Neuronal stem cell (in vitro differentiated cells): ENCODE measurements at regions not wholly inside any gene's neighbourhood (a gene's known extent, or its start where the extent isn't known, plus 50 kb on each side); places are given as distances from the start of the nearest gene placed in this dataset.

ENCODE experiments used
- DNase-seq: peaks from one replicate; pipeline ENCODE4 v3.0.0-alpha.2; 2013; ENCODE audit warnings: low spot score
- H2AFZ ChIP-seq: one replicate; pipeline ENCODE4 v1.6.1; 2013; ENCODE audit warnings: mild to moderate bottlenecking, low read length, inconsistent platforms
- H2AK5ac ChIP-seq: 2 replicates; pipeline ENCODE4 v1.6.1; 2013; ENCODE audit warnings: low read depth, mild to moderate bottlenecking, inconsistent platforms, low read length, moderate library complexity, mixed read lengths
- H2BK120ac ChIP-seq: 2 replicates; pipeline ENCODE4 v1.6.1; 2013; ENCODE audit warnings: low read depth, mild to moderate bottlenecking, inconsistent platforms, low read length, moderate library complexity, mixed read lengths
- H2BK12ac ChIP-seq: one replicate; pipeline ENCODE4 v1.6.1; 2013; ENCODE audit warnings: low read length, inconsistent platforms
- H2BK15ac ChIP-seq: 2 replicates; pipeline ENCODE4 v1.6.1; 2013; ENCODE audit warnings: mild to moderate bottlenecking, low read length, inconsistent platforms, mixed read lengths
- H2BK5ac ChIP-seq: one replicate; pipeline ENCODE4 v1.6.1; 2013; ENCODE audit warnings: inconsistent platforms, mild to moderate bottlenecking, low read length, moderate library complexity
- H3K14ac ChIP-seq: one replicate; pipeline ENCODE4 v1.6.1; 2013; ENCODE audit warnings: low read length, inconsistent platforms
- H3K18ac ChIP-seq: 2 replicates; pipeline ENCODE4 v1.6.1; 2013; ENCODE audit warnings: low read length, inconsistent platforms
- H3K23ac ChIP-seq: 2 replicates; pipeline ENCODE4 v1.6.1; 2013; ENCODE audit warnings: low read depth, mild to moderate bottlenecking, mixed read lengths, low read length, inconsistent platforms; ENCODE audit not compliant: poor library complexity
- H3K27ac ChIP-seq: replicated peaks from 3 replicates; pipeline ENCODE4 v1.5.1; 2013; ENCODE audit warnings: low read length, inconsistent platforms
- H3K27me3 ChIP-seq, 3 experiments: 2 replicates each; pipeline ENCODE4 v1.6.1; 2013; ENCODE audit warnings: low read length in 3 of 3, mild to moderate bottlenecking in 2 of 3, inconsistent platforms in 1 of 3, low read depth in 1 of 3, mixed read lengths in 1 of 3, moderate library complexity in 1 of 3; ENCODE audit not compliant: control insufficient read depth in 3 of 3, insufficient read depth in 3 of 3
- H3K36me3 ChIP-seq, 2 donors: replicated peaks in 1 of 2; 2 replicates each; pipeline ENCODE4 v1.6.1; 2013; ENCODE audit warnings: low read length in 2 of 2; ENCODE audit not compliant: control insufficient read depth in 2 of 2, insufficient read depth in 2 of 2
- H3K4ac ChIP-seq: 2 replicates; pipeline ENCODE4 v1.6.1; 2013; ENCODE audit warnings: inconsistent platforms, mild to moderate bottlenecking, low read length, moderate library complexity
- H3K4me1 ChIP-seq, 2 donors: 1 replicate in 1 of 2; 2 replicates in 1 of 2; pipeline ENCODE4 v1.6.1; 2013; ENCODE audit warnings: low read length in 2 of 2, low read depth in 1 of 2; ENCODE audit not compliant: control insufficient read depth in 2 of 2, insufficient read depth in 1 of 2
- H3K4me2 ChIP-seq: one replicate; pipeline ENCODE4 v1.6.1; 2013; ENCODE audit warnings: mild to moderate bottlenecking, low read length, inconsistent platforms; ENCODE audit not compliant: insufficient read depth, poor library complexity, severe bottlenecking
- H3K4me3 ChIP-seq, 2 donors: 2 replicates each; pipeline ENCODE4 v1.5.1; 2013; ENCODE audit warnings: low read length in 2 of 2, mild to moderate bottlenecking in 2 of 2, inconsistent platforms in 1 of 2, moderate library complexity in 1 of 2
- H3K79me1 ChIP-seq: one replicate; pipeline ENCODE4 v1.6.1; 2013; ENCODE audit warnings: low read depth, mild to moderate bottlenecking, inconsistent platforms, low read length, moderate library complexity
- H3K9ac ChIP-seq: one replicate; pipeline ENCODE4 v1.6.1; 2013; ENCODE audit warnings: mild to moderate bottlenecking, low read depth, low read length, inconsistent platforms; ENCODE audit not compliant: poor library complexity
- H3K9me3 ChIP-seq, 2 donors: replicated peaks in 1 of 2; 2 replicates each; pipeline versions ENCODE3 to v1.6.1; 2013; ENCODE audit warnings: low read length in 2 of 2, mild to moderate bottlenecking in 2 of 2, inconsistent platforms in 1 of 2, low read depth in 1 of 2, mixed read lengths in 1 of 2, moderate library complexity in 1 of 2; ENCODE audit not compliant: control insufficient read depth in 2 of 2, insufficient read depth in 1 of 2
- H4K8ac ChIP-seq: one replicate; pipeline ENCODE4 v1.6.1; 2013; ENCODE audit warnings: low read depth, mild to moderate bottlenecking, inconsistent platforms, low read length, moderate library complexity
- H4K91ac ChIP-seq: one replicate; pipeline ENCODE4 v1.6.1; 2013; ENCODE audit warnings: low read length, low read depth, mild to moderate bottlenecking, inconsistent platforms; ENCODE audit not compliant: poor library complexity
- WGBS, 2 donors: extraction: QIAGEN DNeasy Blood & Tissue Kit; methylation state at CpG; one replicate each; pipeline ENCODE4 v1.1.7; 2013; ENCODE audit warnings: missing lambda C conversion rate in 2 of 2, mixed read lengths in 1 of 2; ENCODE audit not compliant: insufficient read length in 2 of 2, insufficient replicate concordance in 1 of 2; ENCODE audit errors: extremely low coverage in 2 of 2; 5-methylcytosine and 5-hydroxymethylcytosine counted together

DNA sequence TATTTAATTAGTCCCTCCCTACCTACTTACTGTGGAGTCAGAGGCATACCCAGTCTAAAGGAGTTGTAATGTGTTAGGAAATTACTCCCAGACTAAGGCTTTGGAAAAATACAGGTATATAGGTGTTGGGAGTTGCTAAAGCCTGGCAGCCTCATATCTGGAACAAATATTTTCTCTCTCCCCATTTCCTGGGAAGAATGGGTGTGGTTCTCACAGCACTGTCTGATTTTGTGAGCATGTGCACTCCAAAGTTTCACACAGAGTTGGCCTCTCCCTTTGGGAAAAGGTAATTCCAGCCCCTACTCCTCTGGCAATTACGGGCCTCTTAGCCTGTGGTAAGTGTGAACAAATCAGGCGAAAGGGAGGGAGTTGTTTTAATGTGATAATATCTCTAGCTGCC is 187.0 kb downstream of the MID1IP1 start:
- H3K14ac ChIP-seq = no peak overlapping the region
- H3K36me3 ChIP-seq = no peaks in the 10 kb centered on the region
- no peaks in the 10 kb centered on the region for H3K27me3 ChIP-seq
- DNase-seq = no peak
- no peaks in the 10 kb centered on the region for H3K79me1 ChIP-seq
- no peak overlapping the region for H3K4me2 ChIP-seq
- no peak overlapping the region for H3K4ac ChIP-seq
- WGBS, 2 donors = no CpG with 5 or more reads among the region's 2 CpGs
- H3K18ac ChIP-seq = no peak overlapping the region
- H3K23ac ChIP-seq = no peak overlapping the region
- H4K91ac ChIP-seq = no peak overlapping the region
- no peaks in the 10 kb centered on the region for H3K9me3 ChIP-seq
- no peak overlapping the region for H2BK15ac ChIP-seq
- no peak overlapping the region for H2AK5ac ChIP-seq
- no peak overlapping the region for H2BK12ac ChIP-seq
- no peak overlapping the region for H2BK120ac ChIP-seq
- H3K4me1 ChIP-seq = no peaks in the 10 kb centered on the region
- no peak overlapping the region for H2BK5ac ChIP-seq
- H3K4me3 ChIP-seq = no peak overlapping the region
- no peak overlapping the region for H3K27ac ChIP-seq
- H3K9ac ChIP-seq = no peak overlapping the region
- H4K8ac ChIP-seq = no peak overlapping the region
- no peak overlapping the region for H2AFZ ChIP-seq

GRCh38 chrX:38989076-38989475 is 187.8 kb downstream of the MID1IP1 start:
- Histone ChIP-seq H3K9me3 (no peaks in the 10 kb centered on the region), H3K18ac (no peak overlapping the region), H3K27ac (no peak overlapping the region), H3K9ac (no peak overlapping the region), H3K4me1 (no peaks in the 10 kb centered on the region), H3K4ac (no peak overlapping the region), H3K27me3 (no peaks in the 10 kb centered on the region), H2AK5ac (no peak overlapping the region), H2AFZ (no peak overlapping the region), H2BK12ac (no peak overlapping the region), H2BK15ac (no peak overlapping the region), H3K23ac (no peak overlapping the region), H3K4me3 (no peak overlapping the region), H2BK5ac (no peak overlapping the region), H4K8ac (no peak overlapping the region), H3K14ac (no peak overlapping the region), H3K36me3 (no peaks in the 10 kb centered on the region), H3K4me2 (no peak overlapping the region), H3K79me1 (no peaks in the 10 kb centered on the region), H4K91ac (no peak overlapping the region), H2BK120ac (no peak overlapping the region)
- WGBS, 2 donors = no CpG with 5 or more reads among the region's 1 CpG
- no peak for DNase-seq

DNA sequence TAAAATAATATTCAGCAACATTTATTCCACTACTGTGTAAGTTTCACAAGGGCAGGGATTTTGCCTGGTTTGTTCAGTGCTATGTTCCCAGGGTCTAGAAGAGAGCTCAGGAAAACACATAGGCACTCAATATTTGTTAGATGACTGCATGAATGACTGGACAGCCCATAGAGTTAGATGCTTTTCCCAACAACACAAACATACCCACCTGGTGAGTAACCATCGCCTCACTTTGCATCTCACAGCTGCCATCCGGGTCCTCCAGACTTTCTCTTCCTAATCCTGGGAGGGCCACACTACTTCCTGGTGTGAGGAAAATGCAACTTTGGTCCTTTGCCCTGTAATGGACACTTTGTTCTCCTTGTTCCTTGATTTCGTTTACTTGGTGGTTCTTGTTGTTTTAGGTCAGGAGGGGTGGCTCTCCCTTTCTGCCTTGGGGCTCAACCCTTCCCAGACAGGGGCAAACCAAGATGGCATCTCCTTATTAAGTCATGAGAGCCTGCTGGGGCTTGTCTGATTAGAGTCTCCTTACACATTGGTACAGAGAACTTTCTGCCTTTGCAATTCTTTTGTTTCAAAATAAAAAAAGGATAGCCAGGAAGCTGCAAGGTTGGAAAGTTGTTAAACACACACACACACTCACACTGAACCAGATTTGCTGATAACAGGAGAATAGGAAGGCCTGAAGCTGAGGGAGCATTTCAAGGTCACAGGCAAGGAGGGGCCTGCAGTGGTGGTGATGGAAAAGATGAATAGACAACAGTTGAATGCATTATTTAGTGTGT is 190.6 kb downstream of the MID1IP1 start:
- no peak overlapping the region for H3K27ac ChIP-seq

DNA sequence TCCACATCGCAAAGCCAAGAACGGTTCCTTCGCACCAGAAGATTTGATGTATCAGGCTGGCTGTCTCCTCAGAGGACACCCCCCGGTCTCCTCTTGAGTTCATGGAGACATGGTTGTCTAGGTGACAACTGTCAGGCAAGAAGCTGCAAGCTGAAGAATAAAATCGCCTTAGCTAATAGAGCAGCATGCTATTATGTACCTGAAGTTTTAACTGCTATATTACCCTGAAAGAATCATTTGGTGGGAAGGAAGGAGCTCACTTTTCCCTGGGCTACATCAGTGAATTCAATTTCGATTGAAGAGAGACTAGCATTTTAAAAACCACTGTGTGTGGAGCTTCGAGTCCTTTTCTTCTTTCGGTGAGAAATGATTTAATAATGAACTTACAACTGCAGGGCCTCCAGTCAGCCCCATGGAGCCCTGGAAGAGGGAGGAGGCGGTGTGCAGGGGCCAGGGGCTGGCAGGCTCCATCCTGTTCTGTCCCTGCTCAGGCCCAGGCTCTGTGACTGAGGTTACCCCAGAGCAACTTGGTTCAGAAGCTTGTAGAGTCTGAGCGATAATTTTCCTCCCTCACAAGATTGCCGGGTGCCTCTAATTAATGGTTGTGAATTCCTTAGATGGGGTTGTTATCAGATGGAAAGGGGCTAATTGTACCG is 191.3 kb downstream of the MID1IP1 start:
- H3K79me1 ChIP-seq = no peaks in the 10 kb centered on the region
- H3K4me3 ChIP-seq = no peak overlapping the region
- no CpG with 5 or more reads among the region's 12 CpGs for WGBS, 2 donors
- no peak overlapping the region for H2BK5ac ChIP-seq
- no peaks in the 10 kb centered on the region for H3K9me3 ChIP-seq
- no peak overlapping the region for H3K4ac ChIP-seq
- H3K36me3 ChIP-seq = no peaks in the 10 kb centered on the region
- H4K8ac ChIP-seq = no peak overlapping the region
- no peak overlapping the region for H3K27ac ChIP-seq
- no peak overlapping the region for H3K14ac ChIP-seq
- H2BK12ac ChIP-seq = no peak overlapping the region
- no peak overlapping the region for H3K4me2 ChIP-seq
- H3K23ac ChIP-seq = no peak overlapping the region
- H3K27me3 ChIP-seq = no peaks in the 10 kb centered on the region
- H3K18ac ChIP-seq = no peak overlapping the region
- DNase-seq = no peak
- H3K9ac ChIP-seq = no peak overlapping the region
- no peak overlapping the region for H4K91ac ChIP-seq
- no peak overlapping the region for H2BK120ac ChIP-seq
- H2AFZ ChIP-seq = no peak overlapping the region
- no peak overlapping the region for H2BK15ac ChIP-seq
- no peak overlapping the region for H2AK5ac ChIP-seq
- H3K4me1 ChIP-seq = no peaks in the 10 kb centered on the region

More for the DNA sequence above, 190.6 kb downstream of the MID1IP1 start:
- Histone ChIP-seq H3K79me1 (no peaks in the 10 kb centered on the region), H3K4me2 (no peak overlapping the region), H4K8ac (no peak overlapping the region), H2AK5ac (no peak overlapping the region), H3K36me3 (no peaks in the 10 kb centered on the region), H3K9ac (no peak overlapping the region), H3K27me3 (no peaks in the 10 kb centered on the region), H3K23ac (no peak overlapping the region), H4K91ac (no peak overlapping the region), H3K4me1 (no peaks in the 10 kb centered on the region), H3K18ac (no peak overlapping the region), H3K4ac (no peak overlapping the region), H3K9me3 (no peaks in the 10 kb centered on the region), H2BK120ac (no peak overlapping the region), H3K4me3 (no peak overlapping the region), H2BK5ac (no peak overlapping the region), H2BK15ac (no peak overlapping the region), H2BK12ac (no peak overlapping the region), H2AFZ (no peak overlapping the region), H3K14ac (no peak overlapping the region)
- WGBS, 2 donors = no CpG with 5 or more reads among the region's 3 CpGs
- no peak for DNase-seq
